GM18519 (cell line): ENCODE measurements at regions not wholly inside any gene's neighbourhood (a gene's known extent, or its start where the extent isn't known, plus 50 kb on each side); places are given as distances from the start of the nearest gene placed in this dataset.

Source experiments
- ATAC-seq: cut with Tn5 transposase; IDR thresholded peaks from one replicate; pipeline ENCODE4 v1.9.1; 2021; ENCODE audit warnings: mild to moderate bottlenecking, moderate library complexity; ENCODE audit not compliant: unreplicated experiment, low FRiP score

DNA sequence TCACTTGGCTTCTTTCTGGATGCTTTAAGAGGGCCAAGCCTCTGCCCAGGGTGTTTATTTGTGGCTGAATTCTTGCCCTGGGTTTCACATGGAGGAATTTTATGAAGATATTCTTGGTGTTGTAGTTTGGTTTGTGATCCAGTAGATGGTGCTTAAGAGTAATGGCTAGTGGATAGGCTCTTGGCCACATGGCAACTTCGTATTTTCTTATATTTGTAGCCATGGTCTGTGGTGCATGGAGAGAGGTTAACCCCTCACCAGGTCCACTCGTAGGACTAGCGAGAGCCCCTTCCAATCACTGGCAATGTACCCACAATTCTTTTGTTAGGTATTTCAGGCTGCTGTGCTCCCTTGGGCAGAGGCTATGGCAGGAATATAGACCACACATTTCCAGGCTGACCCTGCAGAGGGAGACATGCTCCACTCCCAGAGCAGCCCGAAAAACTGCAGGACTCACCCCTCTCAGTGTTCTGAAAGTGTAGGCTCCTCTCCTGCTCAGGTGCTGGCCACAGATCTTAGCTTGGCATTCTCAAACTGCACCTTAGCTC is 582.1 kb upstream of the SETBP1 start:
- no peak for ATAC-seq

DNA sequence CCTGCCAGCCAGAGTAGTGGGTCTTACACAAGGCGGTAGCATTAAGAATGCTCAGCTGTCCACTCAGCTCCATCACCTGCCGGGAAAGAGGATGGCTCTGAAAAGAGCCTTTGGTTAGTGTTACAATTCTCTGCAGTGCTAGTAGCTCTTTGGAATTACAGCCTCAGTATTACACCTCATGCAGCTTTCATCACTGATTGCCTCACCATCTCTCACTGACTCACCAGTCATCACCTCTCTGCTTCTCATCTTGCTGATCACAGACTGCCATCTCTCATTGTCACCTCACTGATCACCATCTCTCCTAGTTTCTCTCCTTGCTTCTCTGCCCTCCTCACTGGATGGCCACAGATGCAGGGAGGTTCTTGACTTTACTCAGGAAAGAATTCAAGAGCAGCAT is 573.5 kb upstream of the SETBP1 start:
- no peak for ATAC-seq

DNA sequence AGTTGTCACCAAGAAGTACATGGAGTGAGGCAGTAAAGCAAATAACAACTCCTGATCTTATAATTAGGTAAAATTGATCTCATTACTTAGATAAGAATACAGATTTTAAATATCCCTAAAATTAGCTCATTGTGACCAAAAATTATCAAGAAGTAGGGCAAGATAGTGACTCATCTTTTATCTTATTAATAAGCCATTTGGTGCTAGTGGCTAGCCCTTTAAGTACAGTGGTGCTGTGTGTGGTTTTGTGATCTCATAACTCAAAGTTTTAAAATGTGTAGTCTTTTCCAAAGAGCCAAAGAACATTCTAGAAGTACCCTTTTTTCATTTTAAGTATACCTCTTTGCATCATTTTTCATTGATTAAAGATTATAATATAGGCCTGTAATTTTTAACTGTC is 569.4 kb upstream of the SETBP1 start:
- ATAC-seq = no peak

DNA sequence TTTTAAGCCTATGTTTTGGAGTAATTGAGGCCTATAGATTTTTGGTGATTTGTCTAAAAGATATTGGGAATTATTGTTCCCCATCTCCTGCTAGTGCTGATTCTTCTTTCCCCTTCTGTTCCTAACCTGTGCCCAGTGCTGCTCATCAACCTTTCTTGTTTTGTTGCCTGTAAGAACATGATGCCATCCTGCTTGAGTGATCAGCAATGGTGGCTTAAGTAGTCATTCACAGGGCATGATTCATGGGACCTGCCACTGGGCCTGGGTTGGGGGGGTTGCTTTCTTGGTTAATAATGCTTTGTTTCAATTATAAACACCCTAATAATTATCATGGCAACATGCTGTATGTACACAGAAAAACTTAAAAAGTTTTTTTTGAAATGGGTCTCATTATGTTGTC is 562.9 kb upstream of the SETBP1 start:
- no peak for ATAC-seq

DNA sequence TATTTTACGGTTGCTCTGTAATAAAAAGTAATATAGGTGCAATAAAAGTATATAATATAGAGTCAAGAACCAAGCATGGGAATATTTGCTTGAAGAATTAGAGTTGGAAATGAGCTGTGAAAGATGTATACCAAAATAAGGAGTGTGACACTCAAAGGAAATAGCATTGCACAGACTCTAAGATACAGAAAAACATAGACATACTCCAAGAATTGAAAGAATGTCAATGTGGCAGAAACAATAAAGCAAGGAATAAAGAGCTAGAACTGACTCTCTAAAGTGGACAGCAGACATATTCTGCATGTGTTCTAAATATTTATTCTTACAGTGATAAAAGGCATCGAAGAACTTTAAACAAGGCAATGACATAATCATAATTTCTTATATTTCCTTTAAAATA is 561.1 kb upstream of the SETBP1 start:
- no peak for ATAC-seq

DNA sequence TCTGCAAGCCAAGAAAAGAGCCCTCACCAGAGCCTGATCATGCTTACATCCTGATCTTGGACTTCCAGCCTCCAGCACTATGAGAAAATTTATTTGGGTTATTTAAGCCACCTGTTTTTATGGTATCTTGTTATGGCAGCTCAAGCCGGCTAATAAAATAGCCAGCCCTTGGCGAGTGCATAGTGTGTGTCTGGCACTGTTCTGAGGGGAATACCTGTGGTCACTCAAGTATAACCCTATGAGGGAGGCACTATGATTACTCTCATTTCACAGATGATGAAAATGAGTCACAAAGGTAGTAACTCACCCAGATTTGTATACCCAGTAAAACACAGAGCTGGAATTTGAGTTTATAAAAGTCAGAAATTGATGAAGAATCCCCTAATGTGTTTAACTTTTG is 556.9 kb upstream of the SETBP1 start:
- peak; percentile 73 for ATAC-seq

DNA sequence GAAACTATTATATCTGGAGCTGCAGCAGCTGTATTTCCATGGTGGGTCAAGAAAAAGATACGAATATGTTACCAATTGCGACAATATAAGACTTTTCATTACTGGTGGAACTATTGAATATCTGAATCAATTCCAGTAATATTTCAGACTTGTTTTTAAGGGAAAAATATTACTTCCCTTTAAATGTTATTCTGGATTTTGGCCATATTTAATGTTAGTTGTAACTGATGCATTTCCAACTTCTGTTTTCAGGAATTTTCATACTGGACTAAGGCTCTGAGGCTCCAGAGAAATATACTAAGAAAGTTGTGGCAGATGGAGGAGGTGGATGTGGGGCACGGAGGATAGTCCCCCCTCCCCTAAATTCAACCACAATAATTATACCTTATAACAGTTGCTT is 555.2 kb upstream of the SETBP1 start:
- ATAC-seq = no peak

DNA sequence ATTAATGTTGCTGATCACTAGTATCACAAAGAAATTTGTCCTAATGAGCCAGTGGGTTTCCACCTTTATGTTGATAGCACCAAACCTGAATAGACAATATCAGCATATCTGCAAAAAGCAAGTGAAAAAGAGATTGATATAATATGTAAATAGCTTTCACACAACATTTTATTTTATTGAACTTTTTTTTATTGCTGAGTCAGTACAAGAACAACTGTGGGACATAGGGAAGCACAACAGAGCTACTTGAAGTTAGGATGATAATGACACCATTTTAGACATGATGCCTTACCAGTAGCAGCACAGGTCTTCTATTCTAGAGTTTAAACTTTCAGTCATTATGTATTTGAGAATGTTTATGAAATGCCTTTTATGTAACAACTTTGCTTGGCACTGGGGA is 554.1 kb upstream of the SETBP1 start:
- no peak for ATAC-seq

DNA sequence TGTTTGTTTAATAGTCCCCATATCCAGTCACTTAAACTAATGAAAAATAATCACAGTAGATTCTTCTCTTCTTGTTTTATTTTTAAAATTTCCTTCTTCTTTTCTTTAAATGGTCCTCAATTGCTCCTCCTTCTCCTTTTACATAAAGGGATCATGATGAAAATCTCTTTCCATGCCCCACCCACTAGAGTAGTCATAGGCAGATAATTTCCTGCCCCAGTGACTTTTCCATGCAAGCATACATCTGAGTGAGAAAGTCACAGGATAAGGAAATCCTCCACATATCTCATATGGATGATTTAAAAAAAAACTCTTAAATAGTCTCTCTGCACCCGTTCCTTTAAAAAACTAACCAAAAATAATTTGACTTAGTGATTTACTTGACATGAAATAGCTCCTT is 552.3 kb upstream of the SETBP1 start:
- no peak for ATAC-seq

DNA sequence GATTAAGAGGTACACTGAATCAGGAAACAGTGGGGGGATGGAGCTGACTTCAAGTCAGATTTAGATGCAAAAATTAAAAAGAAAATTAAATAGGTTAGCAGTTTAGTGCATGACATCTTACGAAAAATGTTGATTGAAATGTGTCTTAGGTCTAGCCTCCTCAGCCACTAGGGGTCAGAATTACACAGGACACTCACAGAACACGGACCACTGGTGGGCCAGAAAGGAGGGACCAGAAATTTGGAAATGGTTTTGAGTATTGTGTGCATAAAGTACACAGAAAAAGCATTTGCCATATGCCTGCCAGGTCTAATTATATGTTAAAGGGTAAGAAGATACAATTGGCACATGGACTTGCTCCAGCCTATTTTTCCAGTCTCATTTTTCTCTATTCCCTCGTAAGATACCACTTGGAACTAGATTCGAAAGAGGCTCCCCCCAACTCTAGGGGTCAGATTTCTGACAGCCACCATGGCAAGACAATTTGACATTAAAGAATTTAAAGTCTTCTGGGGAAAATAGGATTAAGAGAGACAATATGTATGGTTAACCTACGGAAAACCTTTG is 550.2 kb upstream of the SETBP1 start:
- no peak for ATAC-seq

DNA sequence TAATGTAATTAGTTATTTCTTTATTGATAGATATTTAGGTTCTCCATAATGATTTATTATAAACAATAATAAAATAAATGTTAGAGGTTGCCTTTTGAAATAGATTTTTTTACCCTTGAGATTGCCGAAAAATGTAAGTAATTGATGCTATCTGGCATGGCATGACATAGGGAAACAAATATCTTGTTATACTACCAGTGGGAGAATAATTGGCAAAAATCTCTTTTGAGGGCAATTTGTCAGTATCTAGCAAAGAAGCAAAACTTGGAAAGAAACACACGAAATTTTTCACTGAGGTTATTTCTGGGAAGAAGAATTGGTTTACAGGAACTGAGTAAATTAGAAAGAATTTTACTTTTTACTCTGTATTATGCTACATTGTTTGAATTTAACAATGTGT is 547.2 kb upstream of the SETBP1 start:
- ATAC-seq = no peak

DNA sequence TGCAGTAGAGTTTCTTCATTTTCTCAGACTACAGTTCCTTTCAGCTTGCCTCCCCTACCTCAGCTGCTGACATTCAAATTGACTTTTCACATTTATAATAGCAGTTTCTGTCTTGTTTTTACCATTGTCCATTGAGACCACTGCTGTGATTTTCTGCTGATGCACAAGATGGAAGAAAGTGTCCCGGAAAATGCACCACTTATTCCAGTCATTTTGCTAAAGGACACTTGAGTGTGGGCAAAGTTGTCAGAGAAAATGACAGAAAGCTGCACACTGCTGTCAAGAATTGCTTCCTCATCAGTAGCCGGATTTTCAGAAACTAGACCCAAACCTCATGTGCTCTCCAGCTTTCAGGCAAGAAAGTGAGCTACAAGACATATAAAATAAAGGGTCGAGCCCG is 546.2 kb upstream of the SETBP1 start:
- no peak for ATAC-seq

DNA sequence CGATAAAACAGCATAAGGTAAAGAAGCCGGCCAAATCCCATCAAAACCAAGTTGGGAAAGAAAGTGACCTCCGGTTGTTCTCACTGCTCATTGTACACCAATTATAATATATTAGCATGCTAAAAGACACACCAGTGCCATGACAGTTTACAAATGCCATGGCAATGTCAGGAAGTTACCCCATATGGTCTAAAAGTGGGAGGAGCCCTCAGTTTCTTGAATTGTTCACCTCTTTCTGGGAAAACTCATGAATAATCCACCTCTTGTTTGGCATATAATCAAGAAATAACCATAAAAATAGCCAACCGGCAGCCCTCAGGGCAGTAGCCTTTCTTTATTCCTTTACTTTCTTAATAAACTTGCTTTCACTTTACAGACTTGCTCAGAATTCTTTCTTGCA is 544.9 kb upstream of the SETBP1 start:
- ATAC-seq = no peak

DNA sequence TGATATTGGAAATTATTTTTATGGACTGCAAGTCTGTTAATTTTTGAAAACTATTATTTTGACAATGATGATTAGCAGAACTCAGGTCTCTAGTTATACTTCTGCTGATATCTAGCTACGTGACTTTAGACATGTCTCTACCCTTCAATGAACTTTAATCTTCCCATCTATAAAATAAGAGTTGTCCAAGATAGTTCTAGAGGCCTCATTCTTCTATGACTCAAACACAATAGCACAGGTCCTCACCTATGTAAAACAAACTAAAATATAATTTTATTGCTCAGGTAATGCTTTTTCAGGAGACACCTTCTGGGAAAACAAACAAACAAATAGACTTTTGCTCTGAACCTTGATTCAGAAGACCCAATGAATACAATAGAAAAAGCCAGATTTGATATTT is 544.4 kb upstream of the SETBP1 start:
- no peak for ATAC-seq

DNA sequence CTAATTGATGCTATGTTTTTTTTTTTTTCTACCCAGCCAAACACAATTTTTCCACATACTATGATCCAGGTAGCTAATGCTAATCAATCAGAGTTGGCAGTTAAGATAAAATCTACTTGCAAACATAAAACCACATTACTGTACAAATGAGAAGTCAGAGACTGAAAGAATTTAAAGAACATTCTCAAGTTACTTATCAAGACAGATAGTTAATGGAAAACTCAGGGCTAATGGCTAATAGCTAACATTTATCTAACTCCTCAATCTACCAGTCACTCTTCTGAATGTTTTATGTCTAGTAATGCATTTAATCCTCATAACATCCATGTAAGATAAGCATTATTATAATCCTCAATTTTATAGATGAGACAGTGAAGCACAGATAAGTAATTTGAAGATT is 537.6 kb upstream of the SETBP1 start:
- ATAC-seq = no peak

DNA sequence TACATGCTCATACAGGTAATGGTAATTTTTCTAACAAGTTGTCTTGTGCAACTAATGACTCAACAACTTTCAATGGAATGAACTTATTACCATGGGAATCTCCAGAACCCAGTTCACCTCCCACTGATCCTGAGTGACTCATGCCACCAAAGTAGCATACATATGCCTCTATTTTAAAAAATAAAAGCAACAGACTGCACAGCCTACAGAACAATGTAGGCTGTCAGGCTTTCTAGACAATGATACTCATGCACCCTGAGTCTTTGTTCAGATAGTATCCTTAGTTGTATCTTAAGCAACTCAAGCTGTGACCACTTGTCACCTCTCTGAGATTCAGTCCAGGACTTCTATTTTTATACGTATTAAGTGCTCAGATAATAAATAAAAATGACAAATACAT is 531.0 kb upstream of the SETBP1 start:
- ATAC-seq = no peak

DNA sequence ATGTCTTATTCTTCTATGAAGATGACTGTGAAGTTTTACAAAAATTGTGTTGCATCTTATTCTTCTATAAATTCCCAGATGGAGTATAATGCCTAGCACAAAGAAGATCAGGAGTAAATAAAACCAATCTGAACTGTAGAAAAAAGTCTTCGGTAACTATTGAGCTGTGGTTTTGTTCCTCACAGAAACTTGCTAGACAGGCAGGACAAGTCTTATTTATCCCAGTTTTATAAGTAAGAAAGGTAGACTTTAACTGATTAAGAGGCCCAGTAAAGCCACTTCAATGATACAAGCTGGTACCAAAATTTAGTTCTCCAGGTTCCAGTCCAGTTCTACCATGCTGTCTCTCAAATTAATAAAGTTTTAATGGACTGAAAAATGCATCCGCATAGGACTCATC is 526.7 kb upstream of the SETBP1 start:
- ATAC-seq = no peak

DNA sequence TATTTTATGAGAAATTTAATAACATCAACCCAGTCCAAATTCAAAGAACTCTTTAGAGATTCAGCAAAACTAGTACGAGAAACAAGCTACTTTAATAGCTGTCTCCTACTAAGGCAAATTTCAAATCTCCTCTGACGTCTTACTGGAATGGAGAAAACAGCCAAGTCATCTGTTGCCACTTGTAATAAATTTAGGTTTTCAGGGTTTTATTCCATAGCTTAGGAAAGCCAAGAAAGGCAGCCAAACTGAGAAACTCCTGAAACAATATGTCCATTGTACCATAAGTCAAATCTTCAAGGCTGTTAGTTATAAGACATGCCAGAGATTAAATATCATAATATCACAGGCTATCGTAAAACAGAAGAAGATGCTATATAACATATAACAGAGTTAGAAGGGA is 524.6 kb upstream of the SETBP1 start:
- ATAC-seq = no peak

DNA sequence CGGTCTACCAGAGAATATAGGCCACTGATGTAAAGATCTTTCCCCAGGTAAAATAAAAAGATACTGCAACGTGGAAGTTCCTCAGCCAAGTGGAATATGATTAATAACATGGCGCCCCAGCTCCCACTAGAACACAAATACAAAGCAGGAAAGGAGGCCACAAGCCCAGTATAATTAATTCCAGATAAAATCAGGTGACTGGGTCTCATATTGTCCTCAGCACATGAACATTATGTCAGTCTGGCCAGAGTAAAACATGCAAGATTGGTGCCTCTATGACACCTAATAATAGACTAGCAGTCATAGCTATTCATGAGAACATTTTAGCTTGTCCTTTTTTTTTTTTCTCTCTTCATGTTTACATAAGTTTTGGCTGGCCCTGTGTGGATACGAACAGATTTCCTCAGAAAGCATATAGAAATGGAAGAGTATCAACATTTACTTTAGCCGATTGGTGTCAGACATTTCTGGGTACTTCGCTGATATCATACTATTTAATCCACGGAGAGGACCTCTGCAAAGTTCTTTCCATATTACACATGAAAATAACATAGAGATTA is 523.8 kb upstream of the SETBP1 start:
- ATAC-seq = no peak

DNA sequence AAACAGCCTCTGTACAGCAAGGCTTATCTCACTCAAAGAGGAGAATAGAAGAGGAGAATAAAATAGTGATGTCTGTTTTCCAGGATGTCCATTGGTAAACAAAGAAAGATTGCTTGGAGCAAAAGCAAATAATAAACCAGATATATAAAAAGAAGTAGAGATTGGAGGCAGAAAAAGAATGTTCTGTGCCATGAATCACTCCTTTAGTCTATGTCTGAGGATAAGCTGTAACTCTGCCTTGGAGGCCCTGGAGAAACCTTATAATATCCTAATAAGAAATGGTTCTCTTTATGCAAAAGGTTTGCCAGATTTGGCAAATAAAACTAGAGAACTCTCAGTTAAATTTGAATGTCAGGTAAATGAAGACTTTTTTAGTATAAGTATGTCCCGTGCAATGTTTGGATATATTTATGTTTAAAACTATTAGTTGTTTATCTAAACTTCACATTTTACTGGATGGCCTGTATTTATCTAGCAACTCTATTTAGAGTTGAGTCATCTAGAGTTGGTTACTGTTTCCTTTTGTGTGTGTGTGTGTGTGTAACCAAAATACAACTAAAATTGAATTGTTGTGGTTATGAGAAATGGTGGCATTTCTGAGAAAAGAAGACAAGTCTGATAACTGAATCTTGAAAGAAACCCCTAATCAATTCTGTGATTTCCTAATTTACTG is 510.3 kb upstream of the SETBP1 start:
- ATAC-seq = no peak

DNA sequence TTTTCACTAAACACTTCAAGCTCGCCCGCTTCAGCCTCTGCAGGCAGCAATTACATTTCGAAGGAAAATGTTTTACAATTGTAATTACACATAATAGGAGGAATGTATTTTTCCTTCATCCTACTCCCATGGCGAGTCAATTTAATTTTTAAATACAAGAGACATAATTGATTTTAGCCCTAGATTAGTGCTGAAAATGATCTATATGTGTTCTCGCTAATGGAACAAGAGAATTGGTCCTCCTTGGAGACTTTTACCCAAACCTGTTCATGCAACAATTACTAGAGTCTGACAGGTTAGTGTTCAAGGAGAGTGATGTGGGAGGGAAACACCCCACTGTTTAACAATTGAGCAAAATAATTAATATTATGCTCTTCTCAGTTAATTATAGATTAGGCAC is 509.4 kb upstream of the SETBP1 start:
- no peak for ATAC-seq

DNA sequence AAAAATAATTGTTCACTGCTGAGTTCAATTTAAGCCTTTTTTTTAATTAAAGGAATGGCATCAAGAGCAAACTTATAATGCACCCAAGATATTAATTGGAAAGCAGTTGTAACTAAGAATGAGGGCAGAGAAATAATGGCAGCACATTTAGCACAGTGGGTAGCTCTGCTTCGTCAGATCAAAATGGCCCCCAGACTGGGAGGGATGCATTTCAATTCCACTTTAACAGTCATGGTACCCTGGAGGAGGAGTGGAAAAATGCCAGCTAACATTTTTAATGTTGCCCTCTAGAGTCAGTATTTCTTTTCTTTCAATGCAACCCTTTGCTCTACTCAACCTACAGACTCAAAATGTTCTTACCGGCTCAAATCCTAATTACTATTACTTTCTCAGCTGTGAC is 504.8 kb upstream of the SETBP1 start:
- ATAC-seq = no peak
